Peyer's patch (tissue), 4 donors: ENCODE measurements at regions not wholly inside any gene's neighbourhood (a gene's known extent, or its start where the extent isn't known, plus 50 kb on each side); places are given as distances from the start of the nearest gene placed in this dataset.

ENCODE experiments used
- POLR2A ChIP-seq, 2 donors: fragments of 450-650 bp; IDR thresholded peaks; one replicate each; pipeline ENCODE4 v1.5.1; 2017; ENCODE audit warnings: antibody characterized with exemption in 2 of 2, mild to moderate bottlenecking in 2 of 2, moderate library complexity in 2 of 2
- TF ChIP-seq, protein P1 (sequence below), 6 experiments: fragments of 450-650 bp in 4 of 6; fragments of 200-600 bp in 2 of 6; sonication (generic) in 1 of 6; IDR thresholded peaks; one replicate each; pipeline ENCODE4 v1.5.1; 2017 to 2019; ENCODE audit warnings: antibody characterized with exemption in 6 of 6, mild to moderate bottlenecking in 3 of 6, moderate library complexity in 1 of 6

DNA sequence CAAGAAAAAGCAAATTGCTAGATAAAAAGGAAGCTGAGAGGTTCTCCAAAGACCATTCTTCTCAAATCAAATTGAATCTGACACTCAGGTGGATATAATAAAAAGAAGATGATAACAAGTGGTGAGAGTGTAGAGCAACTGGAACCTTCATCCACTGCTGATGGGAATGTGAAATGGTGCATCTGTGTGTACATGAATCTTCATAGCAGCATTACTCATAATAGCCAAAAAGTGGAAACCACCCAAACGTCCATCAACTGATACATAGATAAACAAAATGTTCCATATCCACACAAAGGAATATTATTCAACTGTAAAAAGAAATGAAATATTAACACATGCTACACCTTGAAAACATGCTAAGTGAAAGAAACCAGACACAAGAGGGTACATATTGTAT is 357.2 kb upstream of the EPHA4 start:
- TF ChIP-seq, protein P1, sequence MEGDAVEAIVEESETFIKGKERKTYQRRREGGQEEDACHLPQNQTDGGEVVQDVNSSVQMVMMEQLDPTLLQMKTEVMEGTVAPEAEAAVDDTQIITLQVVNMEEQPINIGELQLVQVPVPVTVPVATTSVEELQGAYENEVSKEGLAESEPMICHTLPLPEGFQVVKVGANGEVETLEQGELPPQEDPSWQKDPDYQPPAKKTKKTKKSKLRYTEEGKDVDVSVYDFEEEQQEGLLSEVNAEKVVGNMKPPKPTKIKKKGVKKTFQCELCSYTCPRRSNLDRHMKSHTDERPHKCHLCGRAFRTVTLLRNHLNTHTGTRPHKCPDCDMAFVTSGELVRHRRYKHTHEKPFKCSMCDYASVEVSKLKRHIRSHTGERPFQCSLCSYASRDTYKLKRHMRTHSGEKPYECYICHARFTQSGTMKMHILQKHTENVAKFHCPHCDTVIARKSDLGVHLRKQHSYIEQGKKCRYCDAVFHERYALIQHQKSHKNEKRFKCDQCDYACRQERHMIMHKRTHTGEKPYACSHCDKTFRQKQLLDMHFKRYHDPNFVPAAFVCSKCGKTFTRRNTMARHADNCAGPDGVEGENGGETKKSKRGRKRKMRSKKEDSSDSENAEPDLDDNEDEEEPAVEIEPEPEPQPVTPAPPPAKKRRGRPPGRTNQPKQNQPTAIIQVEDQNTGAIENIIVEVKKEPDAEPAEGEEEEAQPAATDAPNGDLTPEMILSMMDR (IDR thresholded peaks at IDR 0.05), result no peak
- no peak for TF ChIP-seq POLR2A (IDR thresholded peaks at IDR 0.05)
